ENCODE measurements at regions not wholly inside any gene's neighbourhood (a gene's known extent, or its start where the extent isn't known, plus 50 kb on each side); places are given as distances from the start of the nearest gene placed in this dataset.

DNA sequence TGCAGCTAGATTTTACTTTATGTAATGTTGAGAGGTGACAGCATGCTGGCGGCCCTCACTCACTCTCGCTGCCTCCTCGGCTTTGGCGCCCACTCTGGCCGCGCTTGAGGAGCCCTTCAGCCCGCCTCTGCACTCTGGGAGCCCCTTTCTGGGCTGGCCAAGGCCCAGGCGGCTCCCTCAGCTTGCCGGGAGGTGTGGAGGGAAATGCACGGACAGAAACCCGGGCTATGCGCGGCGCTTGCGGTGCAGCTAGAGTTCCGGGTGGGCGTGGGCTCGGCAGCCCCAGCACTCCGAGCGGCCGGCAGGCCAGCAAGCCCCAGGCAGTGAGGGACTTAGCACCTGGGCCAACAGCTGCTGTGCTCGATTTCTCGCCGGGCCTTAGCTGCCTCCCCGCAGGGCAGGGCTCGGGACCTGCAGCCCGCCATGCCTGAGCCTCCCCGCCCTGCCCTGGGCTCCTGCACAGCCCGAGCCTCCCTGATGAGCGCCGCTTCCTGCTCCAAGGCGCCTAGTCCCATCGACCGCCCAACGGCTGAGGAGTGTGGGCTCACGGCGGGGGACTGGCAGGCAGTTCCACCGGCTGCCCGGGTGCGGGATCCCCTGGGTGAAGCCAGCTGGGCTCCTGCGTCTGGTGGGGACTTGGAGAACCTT lies 128.7 kb downstream of the GASK1B start:
- POLR2A ChIA-PET, result no interaction called here
- CTCF ChIA-PET, result interaction anchor here (0.7 to 1.8 kb wide), 4 partner anchors 11 to 426 kb away, joined by 3 to 5 read pairs (median 3); no protein-coding TSS in a partner anchor
- DNase-seq (ENCODE audit: extremely low spot score), result no peak
- TF ChIP-seq, protein P1, sequence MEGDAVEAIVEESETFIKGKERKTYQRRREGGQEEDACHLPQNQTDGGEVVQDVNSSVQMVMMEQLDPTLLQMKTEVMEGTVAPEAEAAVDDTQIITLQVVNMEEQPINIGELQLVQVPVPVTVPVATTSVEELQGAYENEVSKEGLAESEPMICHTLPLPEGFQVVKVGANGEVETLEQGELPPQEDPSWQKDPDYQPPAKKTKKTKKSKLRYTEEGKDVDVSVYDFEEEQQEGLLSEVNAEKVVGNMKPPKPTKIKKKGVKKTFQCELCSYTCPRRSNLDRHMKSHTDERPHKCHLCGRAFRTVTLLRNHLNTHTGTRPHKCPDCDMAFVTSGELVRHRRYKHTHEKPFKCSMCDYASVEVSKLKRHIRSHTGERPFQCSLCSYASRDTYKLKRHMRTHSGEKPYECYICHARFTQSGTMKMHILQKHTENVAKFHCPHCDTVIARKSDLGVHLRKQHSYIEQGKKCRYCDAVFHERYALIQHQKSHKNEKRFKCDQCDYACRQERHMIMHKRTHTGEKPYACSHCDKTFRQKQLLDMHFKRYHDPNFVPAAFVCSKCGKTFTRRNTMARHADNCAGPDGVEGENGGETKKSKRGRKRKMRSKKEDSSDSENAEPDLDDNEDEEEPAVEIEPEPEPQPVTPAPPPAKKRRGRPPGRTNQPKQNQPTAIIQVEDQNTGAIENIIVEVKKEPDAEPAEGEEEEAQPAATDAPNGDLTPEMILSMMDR (IDR thresholded peaks at IDR 0.05; ENCODE audit: control extremely low read depth, extremely low read depth, low read depth, missing control alignments), result no peak

DNA sequence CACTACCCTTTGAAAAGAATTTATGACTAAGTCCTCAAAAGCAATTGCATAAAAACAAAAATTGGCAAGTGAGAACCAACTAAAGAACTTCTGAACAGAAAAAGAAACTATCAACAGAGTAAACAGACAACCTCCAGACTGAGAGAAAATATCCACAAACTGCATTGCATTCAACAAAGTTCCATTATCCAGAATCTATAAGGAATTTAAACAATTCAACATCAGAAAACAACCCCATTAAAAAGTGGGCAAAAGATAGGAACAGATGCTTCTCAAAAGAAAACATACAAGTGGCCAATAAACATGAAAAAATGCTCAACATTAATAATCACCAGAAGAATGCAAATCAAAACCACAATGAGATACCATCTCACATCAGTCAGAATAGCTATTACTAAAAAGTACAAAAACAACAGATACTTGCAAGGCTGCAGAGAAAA lies 130.2 kb downstream of the GASK1B start:
- TF ChIP-seq, protein P1 (IDR thresholded peaks at IDR 0.05; ENCODE audit: control extremely low read depth, extremely low read depth, low read depth, missing control alignments), result no peak
- ChIA-PET CTCF (no interaction called here), POLR2A (no interaction called here)
- DNase-seq (ENCODE audit: extremely low spot score), result no peak

DNA sequence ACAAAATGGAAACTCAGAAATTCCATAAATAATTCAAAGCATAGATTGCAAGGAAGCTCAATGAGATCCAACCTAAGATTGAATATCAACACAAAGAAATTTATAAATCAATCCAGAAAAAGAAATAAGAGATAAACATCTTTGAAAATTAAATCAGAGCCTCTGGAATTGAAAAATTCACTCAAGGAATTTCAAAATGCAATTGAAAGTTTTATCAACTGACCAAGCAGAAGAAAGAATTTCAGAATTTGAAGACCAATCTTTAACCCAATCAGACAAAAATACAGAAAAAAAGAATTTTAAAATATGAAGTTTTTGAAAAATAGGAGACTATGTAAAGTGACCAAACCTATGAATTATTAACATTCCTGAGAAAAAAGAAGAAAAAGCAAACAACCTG lies 134.1 kb downstream of the GASK1B start:
- DNase-seq (ENCODE audit: extremely low spot score), result no peak
- POLR2A ChIA-PET, result no interaction called here
- CTCF ChIA-PET, result no interaction called here
- TF ChIP-seq, protein P1 (IDR thresholded peaks at IDR 0.05; ENCODE audit: control extremely low read depth, extremely low read depth, low read depth, missing control alignments), result no peak

DNA sequence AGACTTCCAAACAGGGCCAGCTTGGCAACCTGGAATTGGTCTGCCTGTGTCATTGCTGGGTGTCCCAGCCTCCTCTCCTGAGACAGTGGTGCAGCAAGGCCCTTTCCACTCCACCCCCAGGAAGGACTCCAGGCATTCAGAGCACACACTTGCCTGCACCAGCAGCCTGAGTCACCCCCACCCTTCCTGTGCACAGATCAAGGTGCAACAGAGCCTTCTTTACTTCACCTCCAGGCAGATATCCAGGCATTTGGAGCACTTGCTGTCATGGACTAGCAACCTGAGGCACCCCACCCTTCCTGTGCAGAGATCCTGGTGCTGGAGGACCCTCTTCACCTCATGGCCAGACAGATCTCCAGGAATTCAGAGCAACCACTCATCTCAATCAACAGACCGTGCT lies 135.8 kb downstream of the GASK1B start:
- ChIA-PET POLR2A (no interaction called here), CTCF (no interaction called here)
- DNase-seq (ENCODE audit: extremely low spot score), result no peak
- TF ChIP-seq, protein P1 (IDR thresholded peaks at IDR 0.05; ENCODE audit: control extremely low read depth, extremely low read depth, low read depth, missing control alignments), result no peak

DNA sequence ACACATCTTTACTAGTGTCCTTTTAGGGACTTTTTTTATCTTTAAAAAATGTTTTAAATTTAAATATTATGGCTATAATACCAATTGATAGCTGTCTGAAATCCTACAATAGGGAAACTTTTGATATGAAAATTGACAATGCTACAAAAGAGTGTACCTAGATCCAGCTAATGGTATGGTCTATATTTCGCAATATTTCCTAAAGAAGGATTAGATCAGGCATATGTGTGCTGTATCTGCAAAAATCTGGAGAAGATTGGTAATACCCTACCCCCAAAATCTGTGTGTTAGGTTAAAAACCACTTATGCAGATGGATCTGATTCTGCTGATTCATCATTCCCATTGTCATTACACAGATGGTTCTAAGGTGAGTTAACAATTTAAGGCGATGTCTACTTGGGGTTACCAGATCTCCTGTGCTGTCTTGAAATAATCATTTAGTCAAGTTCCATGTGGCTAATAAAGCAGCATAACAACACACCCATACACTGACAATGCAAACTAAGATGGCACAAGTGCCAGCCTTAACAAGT lies 137.1 kb downstream of the GASK1B start:
- TF ChIP-seq, protein P1 (IDR thresholded peaks at IDR 0.05; ENCODE audit: control extremely low read depth, extremely low read depth, low read depth, missing control alignments), result no peak
- ChIA-PET POLR2A (no interaction called here), CTCF (no interaction called here)
- no peak for DNase-seq (ENCODE audit: extremely low spot score)

DNA sequence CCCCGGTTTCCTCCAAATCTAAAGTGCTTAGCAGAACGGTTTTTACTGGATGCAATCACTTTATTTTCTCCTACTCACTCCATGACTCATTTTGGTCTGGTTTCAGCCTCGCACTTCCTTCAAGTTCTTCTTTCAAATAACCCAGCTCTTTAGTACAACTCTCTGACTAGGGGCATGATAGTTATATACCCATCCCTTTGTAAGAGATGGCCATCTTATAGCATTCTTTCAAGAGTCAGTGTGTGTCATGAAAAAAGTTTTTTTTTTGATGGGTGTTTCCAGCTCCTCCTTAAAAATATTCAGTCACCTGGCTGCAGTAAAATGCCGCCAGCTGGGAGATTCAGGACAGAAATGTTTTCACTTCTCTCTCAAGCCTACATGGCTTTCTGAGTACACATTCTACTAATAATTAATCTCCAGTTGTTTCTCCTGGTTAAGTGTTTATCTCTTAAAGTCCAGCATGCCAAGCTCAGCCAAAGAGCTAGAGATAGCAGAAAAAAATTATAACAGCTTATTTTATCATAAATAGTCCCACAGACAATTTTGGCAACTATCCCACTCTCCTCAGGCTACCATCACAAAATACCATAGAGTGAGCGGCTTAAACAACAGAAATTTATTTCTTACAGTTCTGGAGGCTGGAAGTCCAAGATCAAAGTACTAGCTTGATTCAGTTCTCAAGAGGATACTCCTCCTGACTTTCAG lies 139.3 kb downstream of the GASK1B start:
- ChIA-PET CTCF (interaction anchor here (1.5 kb wide), 1 partner anchor 9 kb away, joined by 4 read pairs; no protein-coding TSS in a partner anchor), POLR2A (no interaction called here)
- TF ChIP-seq, protein P1 (IDR thresholded peaks at IDR 0.05; ENCODE audit: control extremely low read depth, extremely low read depth, low read depth, missing control alignments), result no peak

More for the DNA sequence above, 139.3 kb downstream of the GASK1B start:
- DNase-seq (ENCODE audit: extremely low spot score), result no peak

Measured in GM10248 (cell line).